Endodermal cell (in vitro differentiated cells): ENCODE measurements at regions not wholly inside any gene's neighbourhood (a gene's known extent, or its start where the extent isn't known, plus 50 kb on each side); places are given as distances from the start of the nearest gene placed in this dataset.

Experiments
- DNase-seq: peaks from one replicate; pipeline ENCODE4 v3.0.0-alpha.2; 2017
- H3K27ac ChIP-seq: 2 replicates; pipeline ENCODE4 v1.5.1; 2013; ENCODE audit warnings: mild to moderate bottlenecking, low read depth, low read length, moderate library complexity
- H3K27me3 ChIP-seq: 2 replicates; pipeline ENCODE4 v1.6.1; 2013; ENCODE audit warnings: mild to moderate bottlenecking, low read length, moderate library complexity; ENCODE audit not compliant: insufficient read depth, control insufficient read depth, poor library complexity, severe bottlenecking
- H3K36me3 ChIP-seq: 2 replicates; pipeline ENCODE4 v1.7.0; 2013; ENCODE audit warnings: mild to moderate bottlenecking, low read length, moderate library complexity; ENCODE audit not compliant: control insufficient read depth, insufficient read depth
- H3K4me1 ChIP-seq: one replicate; pipeline ENCODE4 v1.7.0; 2013; ENCODE audit warnings: low read length; ENCODE audit not compliant: control insufficient read depth, insufficient read depth
- H3K4me3 ChIP-seq: 2 replicates; pipeline ENCODE4 v1.5.1; 2013; ENCODE audit warnings: mild to moderate bottlenecking, low read length, moderate library complexity
- H3K9ac ChIP-seq: 2 replicates; pipeline ENCODE4 v1.6.1; 2013; ENCODE audit warnings: mild to moderate bottlenecking, low read length, moderate library complexity; ENCODE audit not compliant: poor library complexity, severe bottlenecking; ENCODE audit errors: extremely low read depth
- H3K9me3 ChIP-seq: 2 replicates; pipeline ENCODE4 v1.6.1; 2013; ENCODE audit warnings: mild to moderate bottlenecking, low read length, moderate library complexity; ENCODE audit not compliant: control insufficient read depth
- H3K27ac Mint-ChIP-seq: 2 replicates; pipeline ENCODE4 v1.8.0; 2020; ENCODE audit warnings: mixed read lengths
- H3K27me3 Mint-ChIP-seq: 2 replicates; pipeline ENCODE4 v1.8.0; 2021; ENCODE audit warnings: mild to moderate bottlenecking, mixed read lengths; ENCODE audit not compliant: insufficient read depth
- H3K36me3 Mint-ChIP-seq: 2 replicates; pipeline ENCODE4 v1.8.0; 2020; ENCODE audit warnings: low read depth, mixed read lengths
- H3K4me1 Mint-ChIP-seq: 2 replicates; pipeline ENCODE4 v1.8.0; 2020; ENCODE audit warnings: mixed read lengths
- H3K4me3 Mint-ChIP-seq: 2 replicates; pipeline ENCODE4 v1.8.0; 2020; ENCODE audit warnings: mild to moderate bottlenecking, moderate library complexity, mixed read lengths
- H3K9me3 Mint-ChIP-seq: 2 replicates; pipeline ENCODE4 v1.8.0; 2020; ENCODE audit warnings: mild to moderate bottlenecking, mixed read lengths
- CTCF ChIP-seq: fragments of 200-600 bp; sonication (generic); conservative IDR thresholded peaks from 2 replicates; pipeline ENCODE4 v1.5.0; 2021; ENCODE audit warnings: antibody characterized with exemption, mild to moderate bottlenecking
- WGBS, 2 experiments: methylation state at CpG; one replicate each; pipeline versions ENCODE4 v1.1.5 to v1.1.7; 2013; ENCODE audit warnings: missing lambda C conversion rate in 2 of 2, mixed read lengths in 1 of 2; ENCODE audit not compliant: insufficient coverage in 1 of 2, insufficient read length in 1 of 2; 5-methylcytosine and 5-hydroxymethylcytosine counted together

GRCh38 chr20:53678990-53679596 lies 85.5 kb upstream of the ZNF217 start:
- no peak overlapping the region for H3K27ac ChIP-seq
- H3K9ac ChIP-seq: peak overlapping the region; percentile 62
- peak overlapping the region; percentile 50 for H3K4me3 ChIP-seq
- H3K36me3 ChIP-seq: no peaks in the 10 kb centered on the region
- peak overlapping the region; percentile 92 for H3K27ac Mint-ChIP-seq
- peaks cover 29% of the 10 kb centered on the region for H3K4me1 Mint-ChIP-seq
- no peaks in the 10 kb centered on the region for H3K27me3 Mint-ChIP-seq
- H3K9me3 Mint-ChIP-seq: no peaks in the 10 kb centered on the region
- H3K36me3 Mint-ChIP-seq: no peaks in the 10 kb centered on the region
- no peak for DNase-seq
- 43 to 67% methylated on average over 2 of the region's 3 CpGs for WGBS, 2 experiments
- no peaks in the 10 kb centered on the region for H3K9me3 ChIP-seq
- peaks cover 10% of the 10 kb centered on the region for H3K4me1 ChIP-seq
- H3K4me3 Mint-ChIP-seq: peak overlapping the region; percentile 5
- TF ChIP-seq CTCF: peak; percentile 6
- no peaks in the 10 kb centered on the region for H3K27me3 ChIP-seq

- Histone ChIP-seq H3K36me3 (no peaks in the 10 kb centered on the region), H3K4me1 (peaks cover 10% of the 10 kb centered on the region), H3K4me3 (peak overlapping the region; percentile 5), H3K27me3 (no peaks in the 10 kb centered on the region), H3K9me3 (no peaks in the 10 kb centered on the region), H3K27ac (no peak overlapping the region), H3K9ac (no peak overlapping the region)
- peaks cover 29% of the 10 kb centered on the region for H3K4me1 Mint-ChIP-seq
- H3K27ac Mint-ChIP-seq: peak overlapping the region; percentile 81
- H3K4me3 Mint-ChIP-seq: peak overlapping the region; percentile 14
- 65 to 75% methylated on average over 2 to 6 of the region's 7 CpGs for WGBS, 2 experiments
- H3K9me3 Mint-ChIP-seq: no peaks in the 10 kb centered on the region
- TF ChIP-seq CTCF: peak; percentile 36
- no peaks in the 10 kb centered on the region for H3K27me3 Mint-ChIP-seq
- H3K36me3 Mint-ChIP-seq: no peaks in the 10 kb centered on the region
- no peak for DNase-seq
Observed at GRCh38 chr20:53678315-53678989, 84.8 kb upstream of the ZNF217 start.

- peak overlapping the region; percentile 14 for H3K4me3 Mint-ChIP-seq
- H3K4me1 Mint-ChIP-seq: peaks cover 29% of the 10 kb centered on the region
- peaks cover 10% of the 10 kb centered on the region for H3K4me1 ChIP-seq
Observed at GRCh38 chr20:53677447-53678314, 84.0 kb upstream of the ZNF217 start.

More at GRCh38 chr20:53677447-53678314, 84.0 kb upstream of the ZNF217 start:
- H3K36me3 ChIP-seq: no peaks in the 10 kb centered on the region
- Mint-ChIP-seq H3K36me3 (no peaks in the 10 kb centered on the region), H3K9me3 (no peaks in the 10 kb centered on the region), H3K27ac (peak overlapping the region; percentile 81), H3K27me3 (no peaks in the 10 kb centered on the region)
- H3K27ac ChIP-seq: peak overlapping the region; percentile 67
- H3K9me3 ChIP-seq: no peaks in the 10 kb centered on the region
- TF ChIP-seq CTCF: peak; percentile 40
- no peak overlapping the region for H3K9ac ChIP-seq
- no peaks in the 10 kb centered on the region for H3K27me3 ChIP-seq
- peak overlapping the region; percentile 5 for H3K4me3 ChIP-seq
- 46 to 63% methylated on average over 4 to 11 of the region's 12 CpGs for WGBS, 2 experiments
- peak; percentile 71 for DNase-seq
